ENCODE measurements at regions not wholly inside any gene's neighbourhood (a gene's known extent, or its start where the extent isn't known, plus 50 kb on each side); places are given as distances from the start of the nearest gene placed in this dataset.
"Not testable (repeated sequence)": the region's sequence is repeated elsewhere in the genome, so short reads cannot be mapped to it uniquely, and the experiment has no call there.

DNA sequence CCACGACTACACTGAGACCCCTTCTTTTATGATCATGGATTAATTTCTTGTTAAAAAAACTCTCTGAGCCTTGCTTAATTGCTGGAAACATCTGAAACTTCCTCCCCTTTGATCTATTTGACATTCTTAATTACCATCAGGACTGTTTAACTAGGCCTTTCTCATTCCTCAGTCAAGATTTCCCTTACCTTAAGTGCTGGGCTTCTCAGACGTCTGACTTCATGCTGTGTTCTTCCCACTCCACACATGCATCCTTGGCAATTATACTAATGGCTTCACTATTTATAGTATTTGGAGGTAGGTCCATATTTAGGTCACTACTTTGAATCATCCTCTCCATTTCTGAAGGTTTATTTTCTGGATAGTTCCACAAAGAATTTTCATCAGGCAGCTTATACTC, 341.3 kb upstream of the TMPRSS15 start:
- H3K27me3 ChIP-seq (replicated peaks; ENCODE audit: control insufficient read depth, insufficient read depth, low read length): no peaks in the 10 kb centered on the region
- TF ChIP-seq, protein P1, sequence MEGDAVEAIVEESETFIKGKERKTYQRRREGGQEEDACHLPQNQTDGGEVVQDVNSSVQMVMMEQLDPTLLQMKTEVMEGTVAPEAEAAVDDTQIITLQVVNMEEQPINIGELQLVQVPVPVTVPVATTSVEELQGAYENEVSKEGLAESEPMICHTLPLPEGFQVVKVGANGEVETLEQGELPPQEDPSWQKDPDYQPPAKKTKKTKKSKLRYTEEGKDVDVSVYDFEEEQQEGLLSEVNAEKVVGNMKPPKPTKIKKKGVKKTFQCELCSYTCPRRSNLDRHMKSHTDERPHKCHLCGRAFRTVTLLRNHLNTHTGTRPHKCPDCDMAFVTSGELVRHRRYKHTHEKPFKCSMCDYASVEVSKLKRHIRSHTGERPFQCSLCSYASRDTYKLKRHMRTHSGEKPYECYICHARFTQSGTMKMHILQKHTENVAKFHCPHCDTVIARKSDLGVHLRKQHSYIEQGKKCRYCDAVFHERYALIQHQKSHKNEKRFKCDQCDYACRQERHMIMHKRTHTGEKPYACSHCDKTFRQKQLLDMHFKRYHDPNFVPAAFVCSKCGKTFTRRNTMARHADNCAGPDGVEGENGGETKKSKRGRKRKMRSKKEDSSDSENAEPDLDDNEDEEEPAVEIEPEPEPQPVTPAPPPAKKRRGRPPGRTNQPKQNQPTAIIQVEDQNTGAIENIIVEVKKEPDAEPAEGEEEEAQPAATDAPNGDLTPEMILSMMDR (IDR thresholded peaks at IDR 0.05; ENCODE audit: insufficient read depth, low read length, poor library complexity, severe bottlenecking): no peak
- H3K4me3 ChIP-seq (replicated peaks; ENCODE audit: low read depth, low read length): no peak overlapping the region
- DNase-seq (ENCODE audit: extremely low read depth, insufficient read length): no peak
- H3K36me3 ChIP-seq (ENCODE audit: control insufficient read depth, insufficient read depth, low read length): no peaks in the 10 kb centered on the region

DNA sequence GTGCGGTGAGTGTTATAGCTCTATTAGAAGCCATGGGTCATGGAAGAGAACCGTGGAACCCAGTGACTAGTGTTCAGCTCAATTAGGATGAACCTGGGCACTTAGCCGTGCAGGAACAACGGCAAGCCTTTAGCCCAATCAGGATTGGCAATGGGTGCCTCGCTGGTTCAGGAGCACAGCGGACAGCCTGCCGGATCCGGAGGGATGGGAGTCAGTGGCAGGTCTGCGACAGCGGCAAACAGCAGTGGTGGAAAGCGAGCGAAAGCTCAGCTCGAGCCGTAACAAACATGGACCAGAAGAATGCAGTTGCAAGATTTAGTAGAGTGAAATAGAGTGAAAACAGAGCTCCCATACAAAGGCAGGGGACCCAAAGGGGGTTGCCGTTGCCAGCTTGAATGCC, 349.3 kb upstream of the TMPRSS15 start:
- not testable (repeated sequence) for H3K27me3 ChIP-seq (replicated peaks; ENCODE audit: control insufficient read depth, insufficient read depth, low read length); H3K4me3 ChIP-seq (replicated peaks; ENCODE audit: low read depth, low read length); DNase-seq (ENCODE audit: extremely low read depth, insufficient read length); H3K36me3 ChIP-seq (ENCODE audit: control insufficient read depth, insufficient read depth, low read length)

DNA sequence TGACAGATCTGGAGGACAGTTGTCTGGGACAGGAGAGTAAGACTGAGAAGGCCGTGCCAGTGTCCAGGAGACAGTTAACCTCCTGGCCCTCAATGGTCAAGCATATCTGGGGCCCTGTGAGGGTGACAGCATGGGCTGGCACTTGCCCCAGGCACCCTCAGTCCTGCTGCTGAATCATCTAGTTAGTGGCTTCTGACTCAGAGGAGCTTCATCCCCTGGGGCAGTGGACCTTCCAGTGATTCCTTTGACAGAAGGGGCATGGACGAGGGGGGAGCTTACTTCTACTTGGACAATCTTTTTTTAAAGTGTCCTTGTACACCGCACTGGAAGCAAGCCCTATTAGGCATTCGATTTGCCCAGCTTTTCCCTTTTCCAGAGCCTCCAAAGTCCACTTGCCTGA, 352.7 kb upstream of the TMPRSS15 start:
- not testable (repeated sequence) for H3K4me3 ChIP-seq (replicated peaks; ENCODE audit: low read depth, low read length); DNase-seq (ENCODE audit: extremely low read depth, insufficient read length); H3K27me3 ChIP-seq (replicated peaks; ENCODE audit: control insufficient read depth, insufficient read depth, low read length)

DNA sequence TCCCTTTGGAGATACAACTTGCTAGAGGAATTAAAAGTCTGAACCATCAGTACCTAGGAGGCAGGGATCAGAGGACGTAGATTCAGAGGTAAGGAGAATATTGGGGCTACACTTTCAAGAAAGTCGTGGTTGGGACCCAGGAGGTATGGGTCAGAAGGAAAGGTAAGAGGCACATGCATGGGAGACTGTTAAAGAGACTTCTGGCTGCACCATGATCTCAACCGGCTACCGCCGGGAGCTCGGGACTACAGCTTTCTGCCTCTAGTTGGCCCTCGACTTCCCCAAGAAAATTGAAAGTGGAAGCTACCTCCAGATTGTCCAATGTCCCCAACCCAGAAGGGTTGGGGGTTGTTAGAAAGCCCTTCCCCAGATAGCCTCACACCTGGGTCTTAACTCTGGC, 355.7 kb upstream of the TMPRSS15 start:
- H3K27me3 ChIP-seq (replicated peaks; ENCODE audit: control insufficient read depth, insufficient read depth, low read length): no peaks in the 10 kb centered on the region
- H3K4me3 ChIP-seq (replicated peaks; ENCODE audit: low read depth, low read length): no peak overlapping the region
- TF ChIP-seq, protein P1 (IDR thresholded peaks at IDR 0.05; ENCODE audit: insufficient read depth, low read length, poor library complexity, severe bottlenecking): no peak
- H3K36me3 ChIP-seq (ENCODE audit: control insufficient read depth, insufficient read depth, low read length): no peaks in the 10 kb centered on the region
- no peak for DNase-seq (ENCODE audit: extremely low read depth, insufficient read length)

More for the DNA sequence above, 352.7 kb upstream of the TMPRSS15 start:
- not testable (repeated sequence) for H3K36me3 ChIP-seq (ENCODE audit: control insufficient read depth, insufficient read depth, low read length)

DNA sequence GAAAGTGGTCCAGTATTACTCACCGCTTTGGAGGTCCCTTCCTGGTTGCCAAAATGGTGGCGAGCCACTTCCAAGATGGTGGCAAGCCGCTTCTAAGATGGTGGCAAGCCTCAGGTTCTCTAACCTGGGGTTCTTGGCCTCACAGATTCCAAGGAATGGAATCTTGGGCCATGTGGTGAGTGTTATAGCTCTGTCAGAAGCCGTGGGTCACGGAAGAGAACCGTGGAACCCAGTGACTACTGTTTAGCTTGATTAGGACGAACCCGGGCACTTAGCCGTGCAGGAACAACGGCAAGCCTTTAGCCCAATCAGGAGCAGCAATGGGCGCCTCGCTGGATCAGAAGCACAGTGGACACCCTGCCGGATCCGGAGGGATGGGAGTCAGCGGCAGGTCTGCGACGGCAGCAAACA, 356.2 kb upstream of the TMPRSS15 start:
- H3K27me3 ChIP-seq (replicated peaks; ENCODE audit: control insufficient read depth, insufficient read depth, low read length): no peaks in the 10 kb centered on the region
- DNase-seq (ENCODE audit: extremely low read depth, insufficient read length): no peak
- no peak overlapping the region for H3K4me3 ChIP-seq (replicated peaks; ENCODE audit: low read depth, low read length)
- no peaks in the 10 kb centered on the region for H3K36me3 ChIP-seq (ENCODE audit: control insufficient read depth, insufficient read depth, low read length)
- TF ChIP-seq, protein P1 (IDR thresholded peaks at IDR 0.05; ENCODE audit: insufficient read depth, low read length, poor library complexity, severe bottlenecking): no peak

DNA sequence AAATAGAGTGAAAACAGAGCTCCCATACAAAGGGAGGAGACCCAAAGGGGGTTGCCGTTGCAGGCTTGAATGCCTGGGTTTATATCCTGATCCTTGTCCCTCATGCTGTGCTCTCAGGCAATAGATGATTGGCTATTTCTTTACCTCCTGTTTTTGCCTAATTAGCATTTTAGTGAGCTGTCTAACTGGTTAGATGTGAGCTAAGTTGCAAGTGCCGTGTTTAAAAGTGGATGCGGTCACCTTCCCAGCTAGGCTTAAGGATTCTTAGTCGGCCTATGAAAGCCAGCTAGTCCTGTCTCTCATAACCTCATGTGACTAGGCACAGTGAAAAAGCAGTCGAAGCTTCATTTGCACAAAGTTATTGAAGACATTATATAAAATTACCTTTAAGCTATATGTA, 356.7 kb upstream of the TMPRSS15 start:
- no peaks in the 10 kb centered on the region for H3K36me3 ChIP-seq (ENCODE audit: control insufficient read depth, insufficient read depth, low read length)
- no peaks in the 10 kb centered on the region for H3K27me3 ChIP-seq (replicated peaks; ENCODE audit: control insufficient read depth, insufficient read depth, low read length)
- no peak for DNase-seq (ENCODE audit: extremely low read depth, insufficient read length)
- no peak overlapping the region for H3K4me3 ChIP-seq (replicated peaks; ENCODE audit: low read depth, low read length)
- TF ChIP-seq, protein P1 (IDR thresholded peaks at IDR 0.05; ENCODE audit: insufficient read depth, low read length, poor library complexity, severe bottlenecking): no peak

DNA sequence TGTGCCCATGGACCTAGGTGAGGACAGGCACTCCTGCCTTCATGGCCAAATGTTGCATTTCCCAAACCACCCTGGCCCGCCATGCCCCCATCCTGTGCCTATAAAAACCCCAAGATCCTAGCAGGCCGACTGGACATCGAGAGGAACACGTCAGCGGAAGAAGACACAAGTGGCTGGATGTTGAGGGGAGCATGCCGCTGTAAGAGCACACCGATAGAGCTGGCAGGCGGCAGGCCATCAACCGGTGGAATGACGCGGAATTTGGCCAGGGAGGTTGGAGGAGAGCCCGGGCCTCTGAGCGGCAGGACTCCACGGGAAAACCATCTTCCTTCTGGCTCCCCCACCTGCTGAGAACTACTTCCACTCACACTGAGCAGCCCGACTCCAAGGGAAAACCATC, 361.1 kb upstream of the TMPRSS15 start:
- no peak for DNase-seq (ENCODE audit: extremely low read depth, insufficient read length)
- TF ChIP-seq, protein P1 (IDR thresholded peaks at IDR 0.05; ENCODE audit: insufficient read depth, low read length, poor library complexity, severe bottlenecking): no peak
- H3K4me3 ChIP-seq (replicated peaks; ENCODE audit: low read depth, low read length): no peak overlapping the region
- H3K27me3 ChIP-seq (replicated peaks; ENCODE audit: control insufficient read depth, insufficient read depth, low read length): no peaks in the 10 kb centered on the region
- no peaks in the 10 kb centered on the region for H3K36me3 ChIP-seq (ENCODE audit: control insufficient read depth, insufficient read depth, low read length)

Data from GM06990 (cell line).